NOMO-1 (cell line): ENCODE measurements at regions not wholly inside any gene's neighbourhood (a gene's known extent, or its start where the extent isn't known, plus 50 kb on each side); places are given as distances from the start of the nearest gene placed in this dataset.
"Not testable (repeated sequence)": the region's sequence is repeated elsewhere in the genome, so short reads cannot be mapped to it uniquely, and the experiment has no call there.

Source experiments
- DNase-seq, 2 experiments: peaks; one replicate each; lab custom pipeline; 2025; ENCODE audit not compliant: unreplicated experiment in 2 of 2; lab: John Stamatoyannopoulos, UW

DNA sequence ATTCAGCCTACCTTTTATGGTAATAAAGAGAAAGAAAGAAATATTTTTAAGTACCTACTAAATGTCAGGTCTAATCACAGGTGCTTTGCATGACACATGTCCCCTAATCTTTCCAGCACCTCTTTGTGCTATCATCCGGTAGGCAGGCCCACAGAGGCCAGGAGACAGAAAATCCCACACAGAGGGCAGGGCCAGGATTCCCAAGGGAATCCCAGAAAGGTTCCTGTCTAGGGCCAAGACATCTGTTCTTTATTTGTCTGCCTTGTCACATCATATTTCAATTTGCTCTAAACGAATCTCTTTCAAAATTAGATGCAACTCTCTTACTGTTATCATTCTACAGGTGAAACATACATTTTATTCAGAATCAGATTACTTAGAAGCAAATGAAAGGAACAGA is 676.1 kb upstream of the GYPC start:
- no peak for DNase-seq

DNA sequence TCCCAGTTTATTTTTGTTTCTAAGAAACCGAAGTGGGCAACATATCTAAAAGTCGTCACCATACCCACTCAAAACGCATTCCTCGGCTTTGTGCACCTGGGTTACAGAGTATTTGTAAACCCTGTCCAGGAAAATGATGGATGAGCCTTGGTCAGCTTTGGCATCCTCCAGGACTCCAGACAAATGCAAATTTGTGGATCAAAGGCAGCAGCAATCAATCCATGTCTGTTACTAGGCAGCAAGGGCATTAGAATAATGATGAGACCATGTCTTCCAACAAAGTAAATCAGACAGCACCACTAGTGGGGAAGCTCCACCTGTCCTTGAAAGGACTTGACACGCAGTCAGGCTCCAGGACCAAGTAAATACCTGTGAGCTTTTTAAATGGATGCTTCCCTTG is 672.6 kb upstream of the GYPC start:
- DNase-seq: no peak

DNA sequence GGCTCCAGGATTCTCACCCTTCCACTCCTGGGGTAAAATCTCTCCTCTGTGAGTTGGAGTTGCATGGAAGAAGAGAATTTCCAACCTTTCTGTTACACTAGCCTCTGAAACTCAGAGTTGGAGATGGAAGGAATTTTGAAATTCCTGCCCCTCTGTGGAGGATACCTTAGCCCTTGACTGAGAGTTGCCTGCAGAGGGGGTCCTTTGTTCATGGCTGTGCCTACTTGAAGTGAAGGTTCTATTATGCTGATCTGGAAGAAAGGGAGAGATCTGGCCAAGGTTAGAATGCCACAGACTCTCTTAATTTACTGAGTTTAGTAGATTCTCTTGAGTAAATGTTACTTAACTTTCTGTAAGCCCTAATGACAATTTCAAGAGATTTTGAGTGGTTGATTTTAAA is 626.6 kb upstream of the GYPC start:
- DNase-seq: no peak

DNA sequence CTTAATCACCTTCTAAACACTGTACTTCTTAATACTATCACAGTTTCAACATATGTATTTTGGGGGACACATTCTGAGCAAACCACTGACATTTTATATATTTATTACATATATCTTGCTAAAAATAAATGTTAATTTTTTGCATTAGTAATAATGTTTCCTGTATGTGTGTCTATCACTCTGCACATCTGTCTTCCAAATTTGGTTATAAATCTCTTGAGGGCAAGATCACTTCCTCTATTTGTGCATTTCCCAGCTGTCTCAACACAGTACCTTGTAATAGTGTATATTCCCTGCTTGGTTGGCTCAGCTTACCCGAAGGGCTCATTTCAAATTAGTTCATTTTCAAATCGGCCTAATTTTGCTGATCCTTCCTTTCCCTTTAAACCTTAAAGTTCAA is 617.1 kb upstream of the GYPC start:
- DNase-seq: no peak

DNA sequence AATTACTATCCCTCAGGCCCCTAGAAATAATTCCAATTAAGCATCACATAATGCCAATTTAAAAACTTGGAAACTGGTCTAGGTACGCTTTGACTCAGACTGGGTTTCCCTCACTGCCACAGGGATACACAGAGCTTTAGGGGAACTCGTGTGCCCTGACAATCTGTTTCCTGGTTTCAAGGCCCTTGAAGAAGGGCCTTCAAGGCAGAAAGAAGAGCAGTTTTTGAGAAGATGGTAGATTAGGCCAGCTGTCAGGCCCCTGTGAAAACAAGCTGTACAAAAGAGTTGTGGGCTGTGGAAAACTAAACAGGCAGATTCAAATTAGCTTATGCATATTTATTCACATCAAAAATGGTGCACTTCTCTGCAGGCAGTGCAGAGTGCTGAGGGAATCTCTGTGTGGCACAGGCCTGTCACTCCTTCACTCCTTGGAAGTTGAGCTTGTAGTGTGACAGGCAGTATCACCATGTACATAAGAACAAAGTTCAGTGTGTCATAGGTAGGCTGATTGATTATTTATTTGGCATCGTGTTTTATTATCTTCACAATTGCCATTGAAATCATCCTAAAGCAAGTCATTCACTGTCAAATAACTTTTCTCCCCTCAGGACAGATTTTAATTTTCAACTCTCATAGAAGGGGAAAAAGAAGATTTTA is 614.4 kb upstream of the GYPC start:
- DNase-seq: no peak

DNA sequence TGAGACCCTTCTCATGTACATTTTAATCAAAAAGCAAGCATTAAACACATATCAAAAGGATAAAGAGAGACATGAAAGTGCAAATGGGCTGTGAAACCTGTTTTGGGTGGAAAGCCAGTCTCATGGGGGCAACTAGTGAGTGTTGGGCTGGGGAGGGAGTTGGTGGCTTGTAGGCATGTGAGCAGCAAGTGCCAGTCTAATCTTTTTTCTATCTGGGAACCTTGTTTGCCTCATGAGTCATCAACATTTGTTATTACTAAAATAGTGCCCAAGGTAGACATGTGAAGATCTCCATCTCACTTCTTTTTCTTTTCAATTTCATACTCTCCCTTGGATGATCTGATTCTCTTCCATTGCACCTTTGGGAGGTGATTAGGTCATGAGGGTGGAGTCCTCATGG is 613.9 kb upstream of the GYPC start:
- DNase-seq: no peak

DNA sequence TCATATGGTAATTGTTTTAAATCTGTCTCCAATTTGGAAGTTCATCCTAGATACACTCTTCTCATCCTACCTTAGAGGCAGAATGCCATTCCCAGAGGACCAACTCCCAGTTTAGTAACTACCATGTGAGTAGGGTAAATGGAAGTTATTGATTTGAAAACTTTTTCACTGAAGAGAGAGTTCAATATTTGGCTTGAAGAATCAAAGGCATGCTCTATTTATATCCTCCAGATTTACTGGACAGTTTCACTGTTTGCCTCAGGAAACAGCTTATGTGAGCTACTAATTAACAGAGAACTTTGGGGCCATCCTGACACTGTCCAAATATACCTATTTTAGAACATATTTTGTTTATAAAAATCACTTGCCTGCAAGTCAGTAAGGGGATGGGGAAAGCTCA is 607.2 kb upstream of the GYPC start:
- DNase-seq: no peak

DNA sequence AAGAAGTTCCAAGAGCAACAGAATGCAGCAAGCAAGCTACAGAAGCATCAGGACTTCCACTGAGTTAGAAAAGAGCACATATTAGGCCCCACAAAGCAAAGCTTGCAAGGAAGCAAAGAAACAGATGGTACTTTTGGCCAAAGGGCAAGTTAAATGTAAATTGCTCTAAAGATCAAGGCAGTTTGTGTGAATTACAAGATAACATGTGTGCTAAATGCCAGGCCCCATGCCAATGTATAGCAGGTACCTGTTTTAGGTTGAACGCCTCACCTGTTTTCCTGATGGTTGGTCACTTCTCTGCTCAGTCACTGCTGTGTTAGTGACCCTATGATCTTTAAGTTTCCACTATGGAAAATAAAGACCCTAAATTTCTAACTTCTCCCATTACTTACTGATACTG is 606.5 kb upstream of the GYPC start:
- no peak for DNase-seq

DNA sequence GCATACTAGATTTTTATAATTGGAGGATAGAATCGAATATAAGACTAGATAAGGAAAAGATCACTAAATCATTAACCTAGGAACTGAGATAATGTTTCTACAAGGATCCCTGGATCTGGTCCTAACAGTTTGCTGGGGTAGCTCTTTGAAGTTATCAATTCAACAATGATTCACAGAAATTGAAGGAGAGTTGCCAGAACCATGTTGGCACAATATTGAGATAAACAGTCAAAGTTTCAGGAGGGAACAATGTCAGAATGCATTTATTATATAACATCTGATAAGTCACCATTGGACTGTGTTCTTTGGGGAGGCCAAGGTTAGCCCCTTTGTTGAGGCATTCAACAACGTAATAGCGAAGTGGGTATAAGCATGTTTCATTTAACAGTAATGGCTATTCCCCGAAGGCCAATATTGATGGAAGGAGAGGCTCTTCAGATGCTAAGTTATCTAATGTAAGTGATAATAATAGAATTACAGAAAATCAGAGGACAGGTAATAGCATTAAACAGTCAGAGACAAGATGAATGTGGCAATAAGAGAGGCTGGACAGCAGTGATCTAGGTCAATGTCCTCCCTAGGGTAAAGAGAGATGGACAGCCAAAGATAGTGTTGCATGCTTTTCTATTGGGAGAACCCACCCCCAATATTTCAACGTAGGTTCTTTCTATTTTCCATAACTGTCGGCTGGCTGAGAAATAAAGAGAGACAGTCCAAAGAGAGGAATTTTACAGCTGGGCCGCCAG is 604.8 kb upstream of the GYPC start:
- no peak for DNase-seq

DNA sequence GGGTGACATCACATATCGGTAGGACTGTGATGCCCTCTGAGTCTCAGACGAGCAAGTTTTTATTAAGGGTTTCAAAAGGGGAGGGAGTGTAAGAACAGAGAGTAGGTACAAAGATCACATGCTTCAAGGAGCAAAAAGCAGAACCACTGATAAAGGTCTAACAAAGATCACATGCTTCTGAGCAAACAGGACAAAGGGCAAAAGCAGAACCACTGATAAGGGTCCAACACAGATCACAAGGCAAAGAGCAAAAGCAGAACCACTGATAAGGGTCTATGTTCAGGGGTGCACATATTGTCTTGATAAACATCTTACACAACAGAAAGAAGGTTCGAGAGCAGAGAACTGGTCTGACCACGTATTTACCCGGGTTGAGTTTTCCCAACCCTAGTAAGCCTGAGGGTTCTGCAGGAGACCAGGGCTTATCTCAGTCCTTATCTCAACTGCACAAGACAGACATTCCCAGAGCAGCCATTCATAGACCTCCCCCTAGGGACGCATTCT is 604.2 kb upstream of the GYPC start:
- not testable (repeated sequence) for DNase-seq

DNA sequence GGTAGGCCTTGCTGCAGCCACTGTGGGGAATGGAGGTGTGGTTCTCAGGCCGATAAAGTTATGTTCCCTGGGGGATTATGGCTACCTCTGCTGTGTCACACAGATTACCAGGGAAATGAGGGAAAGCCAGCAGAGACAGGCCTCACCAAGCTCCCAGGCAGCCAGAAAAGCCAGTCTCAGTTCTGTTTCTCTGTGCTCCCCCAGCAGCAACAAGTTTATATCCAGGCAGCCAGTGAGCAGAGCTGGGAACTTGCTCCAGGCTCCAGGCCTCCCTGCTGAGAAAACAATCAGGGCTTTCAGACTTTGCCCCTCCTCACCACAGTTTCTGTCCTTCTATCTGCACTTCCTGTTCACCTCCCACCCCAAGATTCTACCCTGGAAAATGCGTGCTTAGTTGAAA is 596.6 kb upstream of the GYPC start:
- DNase-seq: no peak

DNA sequence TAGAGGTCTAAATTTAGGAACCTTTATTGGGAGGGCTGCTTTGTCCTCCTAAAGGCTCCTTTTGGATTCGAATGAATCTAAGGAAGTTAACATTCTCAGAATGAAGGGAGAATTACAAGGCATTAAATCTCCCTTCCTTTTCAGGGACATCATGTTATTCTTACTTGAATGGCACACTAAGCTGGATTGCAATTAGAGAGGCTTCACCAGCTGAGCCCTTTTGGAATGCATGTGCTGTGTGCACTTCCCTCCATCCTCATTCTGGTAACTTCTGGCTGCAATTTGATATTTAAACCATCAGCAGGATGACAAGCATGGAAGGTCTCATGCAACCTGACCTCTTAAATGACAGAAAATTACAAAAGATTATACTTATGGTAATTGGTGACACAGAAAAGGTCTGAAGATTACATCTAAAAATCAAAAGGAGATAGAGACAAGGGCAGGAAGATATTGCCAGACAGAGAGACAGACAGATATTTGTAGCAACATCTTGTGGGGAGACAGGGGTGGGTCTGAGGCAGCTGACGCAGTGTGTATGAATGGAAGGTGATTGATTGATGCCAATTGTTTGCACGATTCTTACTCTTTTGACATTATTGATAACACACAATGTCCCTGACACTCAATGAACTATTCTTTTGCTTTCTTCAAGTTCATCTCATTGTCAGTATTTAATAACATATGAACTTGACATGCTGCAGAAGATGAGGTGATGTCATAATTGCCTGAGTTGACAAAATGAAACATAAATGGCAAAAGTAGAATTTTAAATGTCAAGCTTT is 570.8 kb upstream of the GYPC start:
- no peak for DNase-seq

DNA sequence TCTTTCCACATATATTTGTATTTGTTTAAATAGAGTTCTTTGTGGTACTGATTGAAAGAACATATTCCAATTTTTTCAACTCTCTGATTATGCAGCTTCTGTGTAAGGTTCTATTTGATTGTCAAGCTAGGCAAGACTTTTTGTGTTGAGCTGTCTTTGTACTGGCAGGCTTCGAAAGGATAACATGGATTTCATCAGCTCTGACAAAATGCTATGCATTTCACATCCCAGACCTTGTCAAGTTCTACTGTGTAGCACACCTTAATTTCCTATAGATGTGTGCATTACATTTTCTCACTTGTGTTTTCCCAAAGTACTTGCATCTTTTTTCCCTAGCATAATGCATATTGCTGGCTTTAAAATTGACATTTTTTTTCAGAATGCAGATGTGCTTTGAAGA is 555.0 kb upstream of the GYPC start:
- DNase-seq: no peak

DNA sequence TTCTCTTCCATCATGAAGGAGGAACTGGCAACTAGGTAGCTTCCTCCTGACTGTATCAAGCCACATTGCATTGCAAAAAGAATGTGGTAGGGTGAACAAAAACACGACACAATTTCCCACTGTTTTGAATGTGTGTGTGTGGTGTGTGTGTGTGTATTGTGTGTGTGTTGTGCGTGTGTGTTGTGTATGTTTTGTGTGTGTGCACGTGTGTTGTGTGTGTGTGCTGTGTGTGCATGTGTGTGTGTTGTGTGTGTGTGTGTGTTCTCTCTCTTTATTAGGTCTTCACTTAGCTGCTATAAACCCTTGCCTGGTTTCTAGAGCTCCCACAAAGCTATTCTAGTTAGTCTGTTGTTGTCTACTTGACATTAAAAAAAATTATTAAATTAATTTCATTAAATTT is 550.0 kb upstream of the GYPC start:
- DNase-seq: no peak

DNA sequence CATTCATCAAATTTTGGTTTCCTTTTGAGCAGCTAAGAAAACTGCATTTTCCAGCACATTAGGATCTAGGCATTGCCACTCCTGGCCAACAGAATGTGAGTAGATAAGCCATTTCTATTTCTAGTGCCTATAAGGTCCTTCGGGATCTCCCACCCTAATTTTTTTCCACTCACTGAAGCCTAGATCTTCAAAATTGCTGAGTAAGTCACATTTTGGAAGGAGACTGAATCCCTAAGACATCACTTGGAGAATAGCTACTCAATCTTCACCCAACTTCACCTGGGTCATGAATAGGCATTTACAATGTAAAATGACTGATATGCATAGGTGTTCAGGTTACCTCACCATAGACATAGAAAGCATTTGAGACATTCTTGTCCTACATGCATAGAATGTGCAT is 548.1 kb upstream of the GYPC start:
- DNase-seq: no peak

DNA sequence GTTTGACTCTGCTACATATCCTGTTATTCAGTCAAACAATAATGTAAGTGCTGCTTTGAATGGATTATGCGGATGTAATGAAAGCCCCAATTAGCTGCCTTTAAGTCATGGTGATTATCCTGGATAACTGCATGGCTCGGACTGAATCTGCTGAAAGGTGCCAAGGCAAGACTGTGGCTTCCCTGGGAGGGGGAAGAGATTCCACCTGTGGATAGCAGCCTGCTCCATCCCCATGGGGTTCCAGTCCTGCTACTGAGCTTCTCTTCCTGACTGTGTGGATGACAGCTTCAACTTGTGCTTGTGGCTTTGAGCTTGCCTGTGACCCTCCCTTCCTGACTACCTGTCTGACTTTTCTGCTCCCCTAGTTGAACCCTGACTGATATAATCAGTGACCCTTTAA is 540.0 kb upstream of the GYPC start:
- DNase-seq: no peak

DNA sequence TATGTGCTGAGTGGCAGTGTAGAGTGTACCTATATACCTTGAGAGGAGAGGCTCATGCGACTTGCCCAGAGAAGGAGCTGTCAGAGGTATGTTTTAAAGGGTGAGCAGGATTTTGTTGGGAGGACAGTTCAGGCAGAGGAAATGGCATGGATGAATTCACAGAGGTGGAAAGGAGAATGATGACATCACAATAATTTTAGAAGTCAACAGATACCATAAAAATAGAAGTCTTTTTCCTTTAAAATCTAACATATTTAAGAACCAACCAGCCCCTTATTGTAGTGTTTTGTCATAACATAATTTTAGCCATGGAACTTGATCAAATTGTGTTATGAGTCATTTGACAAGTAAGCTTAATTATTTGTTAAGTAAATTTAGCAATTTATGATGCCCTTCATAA is 538.1 kb upstream of the GYPC start:
- DNase-seq: no peak

DNA sequence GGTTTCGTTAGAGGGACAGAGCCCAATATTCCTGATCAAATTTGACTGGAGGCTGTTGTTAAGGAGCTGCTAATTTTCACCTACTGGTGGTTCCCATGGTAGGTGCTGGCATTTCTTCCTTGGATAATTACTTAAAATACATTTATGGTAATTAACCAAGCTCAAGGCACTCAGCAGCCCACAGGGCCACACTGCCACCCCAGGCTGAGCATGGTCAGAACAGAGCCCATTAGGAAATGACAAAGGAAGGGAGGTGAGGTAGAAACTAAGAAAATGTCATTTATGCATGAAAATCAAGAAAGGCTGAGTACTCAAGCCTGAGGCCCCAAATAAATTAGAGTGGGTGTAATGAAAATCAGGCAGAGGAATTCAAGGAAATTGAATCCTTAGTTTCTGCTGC is 510.2 kb upstream of the GYPC start:
- no peak for DNase-seq

DNA sequence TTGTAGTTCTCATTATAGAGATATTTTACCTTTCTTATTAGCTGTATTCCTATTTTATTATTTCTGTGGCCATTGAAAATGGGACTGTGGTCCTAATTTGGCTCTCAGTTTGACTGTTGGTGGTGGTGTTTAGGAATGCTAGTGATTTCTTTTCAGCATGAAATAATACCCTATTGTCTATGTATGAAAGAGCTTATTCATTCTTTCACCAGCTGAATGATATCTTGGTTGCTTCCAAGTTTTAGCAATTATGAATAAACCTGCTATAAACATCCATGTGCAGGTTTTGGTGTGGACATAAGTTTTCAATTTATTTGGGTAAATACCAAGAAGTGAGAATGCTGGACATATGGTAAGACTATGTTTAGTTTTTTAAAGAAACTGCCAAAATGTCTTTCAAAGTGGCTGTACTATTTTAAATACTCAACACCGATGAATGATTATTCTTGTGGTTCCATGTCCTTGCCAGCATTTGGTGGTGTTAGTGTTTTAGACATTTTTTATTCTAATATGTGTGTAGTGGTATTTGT is 501.6 kb upstream of the GYPC start:
- no peak for DNase-seq

DNA sequence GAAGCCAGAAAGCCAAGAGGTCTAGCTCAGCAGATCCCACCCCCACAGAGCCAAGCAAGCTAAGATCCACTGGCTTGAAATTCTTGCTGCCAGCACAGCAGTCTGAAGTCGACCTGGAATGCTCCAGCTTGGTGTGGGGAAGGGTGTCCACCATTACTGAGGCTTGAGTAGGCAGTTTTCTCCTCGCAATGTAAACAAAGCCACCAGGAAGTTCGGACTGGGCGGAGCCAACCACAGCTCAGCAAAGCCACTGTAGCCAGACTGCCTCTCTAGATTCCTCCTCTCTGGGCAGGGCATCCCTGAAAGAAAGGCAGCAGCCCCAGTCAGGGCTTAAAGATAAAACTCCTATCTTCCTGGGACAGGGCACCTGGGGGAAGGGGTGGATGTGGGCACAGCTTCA is 495.0 kb upstream of the GYPC start:
- not testable (repeated sequence) for DNase-seq

DNA sequence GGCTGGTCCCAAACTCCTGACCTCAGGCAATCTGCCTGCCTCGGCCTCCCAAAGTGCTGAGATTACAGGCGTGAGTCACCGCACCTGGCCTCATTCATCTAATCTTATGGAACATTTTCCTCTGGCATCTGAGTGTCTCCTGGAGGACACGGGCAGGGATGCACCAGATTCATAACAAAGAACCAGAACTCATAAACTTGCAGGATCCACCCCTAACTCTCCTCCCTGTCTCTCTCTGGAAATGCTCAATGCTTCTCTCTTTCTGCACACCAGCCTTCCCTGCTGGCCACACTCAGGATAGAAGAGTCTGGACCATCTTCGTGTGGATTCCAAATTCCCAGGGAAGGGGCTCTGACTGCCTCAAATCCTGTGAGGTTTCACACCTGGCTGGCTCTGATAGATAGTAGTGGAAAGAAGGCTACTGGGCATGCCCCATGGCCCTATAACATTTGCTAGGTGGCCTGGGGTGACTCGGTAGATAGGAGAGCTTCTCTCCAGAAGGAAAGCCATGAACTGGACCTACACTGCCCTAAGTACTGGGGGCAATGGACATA is 483.2 kb upstream of the GYPC start:
- DNase-seq: no peak
